OCI-LY7 (cell line): ENCODE measurements at regions not wholly inside any gene's neighbourhood (a gene's known extent, or its start where the extent isn't known, plus 50 kb on each side); places are given as distances from the start of the nearest gene placed in this dataset.

Experiments
- BruUV-seq: library from RNA; stranded (reverse); fragments of 400-500 nt; replicated peaks from 2 replicates; lab custom pipeline; 2021; lab: Mats Ljungman, UMichigan
- CTCF ChIA-PET: fragments of 300-600 bp; sonication (Branson Sonifier 250); formaldehyde crosslinking; loops from one replicate; lab custom pipeline; 2022; ENCODE audit warnings: antibody characterized with exemption; ENCODE audit not compliant: unreplicated experiment; lab: Charles Lee
- POLR2A ChIA-PET: fragments of 300-600 bp; sonication (Branson Sonifier 250); formaldehyde crosslinking; loops from one replicate; lab custom pipeline; 2022; ENCODE audit warnings: antibody characterized with exemption; lab: Charles Lee
- DNase-seq: peaks from one replicate; pipeline ENCODE4 v3.0.0-alpha.2; 2015; ENCODE audit warnings: low spot score
- H2AFZ ChIP-seq: fragments of 200-600 bp; sonication (generic), shearing (Covaris generic); 2 replicates; pipeline ENCODE4 v1.6.1; 2014; ENCODE audit warnings: mild to moderate bottlenecking, antibody characterized with exemption, low read length, moderate library complexity
- H3K27ac ChIP-seq: fragments of 200-600 bp; sonication (generic); 2 replicates; pipeline ENCODE4 v1.5.1; 2014; ENCODE audit warnings: mixed run types, low read depth, mild to moderate bottlenecking, moderate library complexity, low read length, inconsistent platforms; ENCODE audit not compliant: poor library complexity, severe bottlenecking
- H3K36me3 ChIP-seq: fragments of 200-600 bp; sonication (generic); 2 replicates; pipeline ENCODE4 v1.6.1; 2014; ENCODE audit warnings: mild to moderate bottlenecking, antibody characterized with exemption, low read length, moderate library complexity, mixed read lengths; ENCODE audit not compliant: insufficient read depth
- H3K4me1 ChIP-seq: fragments of 200-600 bp; sonication (generic); 2 replicates; pipeline ENCODE4 v1.5.1; 2014; ENCODE audit warnings: mild to moderate bottlenecking, low read length; ENCODE audit not compliant: insufficient read depth, poor library complexity, severe bottlenecking
- H3K4me2 ChIP-seq: fragments of 200-600 bp; sonication (generic); 2 replicates; pipeline ENCODE4 v1.6.1; 2014; ENCODE audit warnings: mild to moderate bottlenecking, low read length
- H3K4me3 ChIP-seq: fragments of 200-600 bp; sonication (generic); 2 replicates; pipeline ENCODE4 v1.5.1; 2014; ENCODE audit warnings: mild to moderate bottlenecking, low read depth, low read length; ENCODE audit not compliant: poor library complexity, severe bottlenecking
- H3K79me2 ChIP-seq: fragments of 200-600 bp; sonication (generic); 2 replicates; pipeline ENCODE4 v1.6.1; 2016; ENCODE audit warnings: low read depth, mild to moderate bottlenecking, low read length, moderate library complexity, mixed read lengths; ENCODE audit not compliant: insufficient read depth
- H3K9me2 ChIP-seq: fragments of 200-600 bp; sonication (generic); 2 replicates; pipeline ENCODE4 v1.6.1; 2016; ENCODE audit warnings: mild to moderate bottlenecking, low read length, mixed read lengths; ENCODE audit not compliant: insufficient read depth
- H3K9me3 ChIP-seq: fragments of 200-600 bp; sonication (generic); 2 replicates; pipeline ENCODE4 v1.6.1; 2014; ENCODE audit warnings: mild to moderate bottlenecking, mixed run types, low read length, mixed read lengths
- H4K20me1 ChIP-seq: fragments of 200-600 bp; sonication (generic); 2 replicates; pipeline ENCODE4 v1.6.1; 2014; ENCODE audit warnings: mild to moderate bottlenecking, antibody characterized with exemption, low read length, moderate library complexity, mixed read lengths; ENCODE audit not compliant: insufficient read depth
- EZH2phosphoT487 ChIP-seq: fragments of 200-600 bp; sonication (generic); IDR thresholded peaks from 2 replicates; pipeline ENCODE4 v1.6.1; 2018; ENCODE audit warnings: low read depth, borderline replicate concordance, mild to moderate bottlenecking, mixed run types, antibody characterized with exemption, low read length, moderate library complexity, mixed read lengths
- intact Hi-C: fragments of 100-400 bp; cut with micrococcal nuclease; formaldehyde crosslinking; loops from one replicate; pipeline ENCODE4 v1.10.0; 2022; ENCODE audit not compliant: unreplicated experiment
- TF ChIP-seq, protein P1 (sequence below): fragments of 200-600 bp; sonication (generic); conservative IDR thresholded peaks from 2 replicates; pipeline ENCODE4 v1.5.1; 2014; ENCODE audit warnings: mild to moderate bottlenecking, antibody characterized with exemption, low read length, moderate library complexity, mixed read lengths

- intact Hi-C loops = no loop called here
- H3K4me3 ChIP-seq = no peak overlapping the region
- H3K36me3 ChIP-seq = no peaks in the 10 kb centered on the region
- H3K79me2 ChIP-seq = no peaks in the 10 kb centered on the region
- H2AFZ ChIP-seq = no peak overlapping the region
- no peaks in the 10 kb centered on the region for H3K9me2 ChIP-seq
- no TSS peak for BruUV-seq
- no peaks in the 10 kb centered on the region for H3K9me3 ChIP-seq
- H3K4me1 ChIP-seq = no peaks in the 10 kb centered on the region
- no peaks in the 10 kb centered on the region for H4K20me1 ChIP-seq
- no peak overlapping the region for H3K4me2 ChIP-seq
- no peak for DNase-seq
- ChIA-PET CTCF (no interaction called here), POLR2A (no interaction called here)
- H3K27ac ChIP-seq = no peak overlapping the region
- TF ChIP-seq, protein P1, sequence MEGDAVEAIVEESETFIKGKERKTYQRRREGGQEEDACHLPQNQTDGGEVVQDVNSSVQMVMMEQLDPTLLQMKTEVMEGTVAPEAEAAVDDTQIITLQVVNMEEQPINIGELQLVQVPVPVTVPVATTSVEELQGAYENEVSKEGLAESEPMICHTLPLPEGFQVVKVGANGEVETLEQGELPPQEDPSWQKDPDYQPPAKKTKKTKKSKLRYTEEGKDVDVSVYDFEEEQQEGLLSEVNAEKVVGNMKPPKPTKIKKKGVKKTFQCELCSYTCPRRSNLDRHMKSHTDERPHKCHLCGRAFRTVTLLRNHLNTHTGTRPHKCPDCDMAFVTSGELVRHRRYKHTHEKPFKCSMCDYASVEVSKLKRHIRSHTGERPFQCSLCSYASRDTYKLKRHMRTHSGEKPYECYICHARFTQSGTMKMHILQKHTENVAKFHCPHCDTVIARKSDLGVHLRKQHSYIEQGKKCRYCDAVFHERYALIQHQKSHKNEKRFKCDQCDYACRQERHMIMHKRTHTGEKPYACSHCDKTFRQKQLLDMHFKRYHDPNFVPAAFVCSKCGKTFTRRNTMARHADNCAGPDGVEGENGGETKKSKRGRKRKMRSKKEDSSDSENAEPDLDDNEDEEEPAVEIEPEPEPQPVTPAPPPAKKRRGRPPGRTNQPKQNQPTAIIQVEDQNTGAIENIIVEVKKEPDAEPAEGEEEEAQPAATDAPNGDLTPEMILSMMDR = no peak
- no peak for TF ChIP-seq EZH2phosphoT487
Observed at GRCh38 chr3:1561427-1561826, 468.6 kb downstream of the CNTN6 start.

GRCh38 chr3:1571736-1572135 lies 478.9 kb downstream of the CNTN6 start:
- CTCF ChIA-PET = no interaction called here
- TF ChIP-seq EZH2phosphoT487 = no peak
- TF ChIP-seq, protein P1 = no peak
- Histone ChIP-seq H4K20me1 (no peaks in the 10 kb centered on the region), H3K36me3 (no peaks in the 10 kb centered on the region), H3K4me2 (no peak overlapping the region), H3K9me2 (no peaks in the 10 kb centered on the region), H2AFZ (no peak overlapping the region), H3K27ac (no peak overlapping the region), H3K4me3 (no peak overlapping the region), H3K4me1 (no peaks in the 10 kb centered on the region), H3K9me3 (no peaks in the 10 kb centered on the region), H3K79me2 (no peaks in the 10 kb centered on the region)
- BruUV-seq = no TSS peak
- POLR2A ChIA-PET = interaction anchor here (0.9 kb wide), 1 partner anchor 41 kb away, joined by 4 read pairs; no protein-coding TSS in a partner anchor
- intact Hi-C loops = no loop called here
- no peak for DNase-seq

DNA sequence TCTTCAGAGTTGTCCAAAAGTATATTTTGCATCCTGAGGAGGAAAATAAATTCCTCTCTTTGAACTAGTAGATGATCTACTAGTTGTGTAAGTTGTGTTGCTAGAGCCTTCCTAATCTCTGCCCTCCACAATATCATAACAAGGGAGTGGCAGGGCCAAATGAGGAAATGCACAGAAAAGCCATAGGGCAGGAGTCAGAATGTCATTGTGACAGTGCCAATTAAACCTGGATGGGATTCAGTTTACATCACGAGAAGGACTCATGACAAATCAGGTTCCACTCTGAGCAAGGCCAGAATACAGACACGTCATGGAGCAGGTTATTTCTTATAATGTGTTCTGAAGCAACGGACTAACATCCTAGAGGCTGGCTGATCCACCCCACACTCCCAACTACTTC lies 483.2 kb downstream of the CNTN6 start:
- DNase-seq = no peak
- Histone ChIP-seq H3K79me2 (no peaks in the 10 kb centered on the region), H3K4me3 (no peak overlapping the region), H4K20me1 (no peaks in the 10 kb centered on the region), H3K4me2 (no peak overlapping the region), H3K4me1 (no peaks in the 10 kb centered on the region), H3K36me3 (no peaks in the 10 kb centered on the region), H3K9me2 (no peaks in the 10 kb centered on the region), H3K9me3 (no peaks in the 10 kb centered on the region), H3K27ac (no peak overlapping the region), H2AFZ (no peak overlapping the region)
- intact Hi-C loops = no loop called here
- no peak for TF ChIP-seq EZH2phosphoT487
- TF ChIP-seq, protein P1 = no peak
- ChIA-PET CTCF (no interaction called here), POLR2A (interaction anchor here (0.6 kb wide), 1 partner anchor 10 kb away, joined by 4 read pairs; no protein-coding TSS in a partner anchor)
- BruUV-seq = no TSS peak
